ENCODE measurements at regions not wholly inside any gene's neighbourhood (a gene's known extent, or its start where the extent isn't known, plus 50 kb on each side); places are given as distances from the start of the nearest gene placed in this dataset.
"Not testable (repeated sequence)": the region's sequence is repeated elsewhere in the genome, so short reads cannot be mapped to it uniquely, and the experiment has no call there.

DNA sequence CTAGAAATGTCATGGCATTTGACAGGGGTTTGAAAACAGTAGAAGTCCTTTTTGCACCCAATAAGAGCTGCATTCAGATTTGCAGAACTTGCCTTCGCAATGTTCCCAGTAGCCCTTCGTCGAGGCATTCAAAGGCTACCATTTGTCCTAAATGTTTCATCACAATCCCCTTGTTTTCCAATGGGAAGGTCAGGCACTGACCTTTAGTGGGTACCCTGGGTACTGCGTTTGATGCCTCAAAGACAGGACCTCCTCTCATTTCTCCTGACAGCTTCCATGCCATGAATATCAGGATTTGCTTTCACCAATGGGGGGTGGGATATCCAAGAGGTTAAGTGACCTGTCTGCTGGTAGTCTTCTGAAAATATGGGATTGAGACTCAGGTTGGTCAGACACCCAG, 1063.1 kb downstream of the BCL11B start:
- ATAC-seq: no peak

DNA sequence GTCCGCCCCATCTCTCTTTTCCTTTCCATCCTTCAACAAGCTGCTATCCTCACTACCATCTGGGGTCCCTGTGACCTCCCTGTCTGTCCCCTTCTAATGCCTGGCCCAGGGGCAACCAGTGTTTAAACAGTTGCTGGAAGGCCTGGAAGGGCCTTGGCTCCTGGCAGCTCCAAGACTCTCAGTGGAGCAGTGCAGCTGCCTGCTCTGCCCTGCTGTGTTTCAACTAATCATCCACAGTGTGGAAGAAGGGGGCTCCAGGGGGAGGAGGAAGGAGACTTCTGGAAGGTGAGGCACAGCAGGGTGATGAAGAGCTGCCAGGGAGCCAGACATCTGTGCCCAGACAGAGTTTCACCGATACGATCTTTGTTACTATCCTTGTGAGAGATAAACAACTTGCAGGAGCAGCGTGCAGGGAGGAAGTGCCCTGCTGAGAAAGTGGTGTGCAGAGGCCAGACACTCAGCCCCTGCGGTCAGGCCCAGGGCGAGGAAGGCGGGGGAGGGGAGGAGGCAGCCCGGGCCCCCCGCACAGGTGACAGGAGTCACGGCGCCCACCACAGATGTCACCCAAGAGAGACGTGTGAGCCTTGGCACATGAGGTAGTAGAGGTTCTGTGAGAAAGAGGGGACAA, 1061.8 kb downstream of the BCL11B start:
- ATAC-seq: no peak

DNA sequence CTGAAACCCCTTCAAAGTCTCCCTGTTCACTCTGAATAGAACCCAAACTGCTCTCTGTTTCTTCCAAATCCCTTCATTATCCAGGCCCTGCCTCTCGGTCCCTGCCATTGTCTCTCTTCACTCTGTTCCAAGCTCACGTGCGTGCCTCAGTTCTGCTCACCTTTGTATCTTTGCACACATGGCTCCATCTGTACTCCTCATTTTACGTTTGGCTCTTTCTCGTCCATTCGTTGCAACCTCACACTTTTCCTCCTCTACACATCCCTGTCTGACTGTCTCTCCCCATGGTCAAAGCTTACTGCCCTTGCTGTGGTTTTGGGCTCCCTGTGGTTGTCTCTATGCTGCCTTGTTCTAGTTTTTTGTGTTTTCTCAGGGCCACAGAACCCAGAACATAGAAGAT, 1054.5 kb downstream of the BCL11B start:
- ATAC-seq: no peak

DNA sequence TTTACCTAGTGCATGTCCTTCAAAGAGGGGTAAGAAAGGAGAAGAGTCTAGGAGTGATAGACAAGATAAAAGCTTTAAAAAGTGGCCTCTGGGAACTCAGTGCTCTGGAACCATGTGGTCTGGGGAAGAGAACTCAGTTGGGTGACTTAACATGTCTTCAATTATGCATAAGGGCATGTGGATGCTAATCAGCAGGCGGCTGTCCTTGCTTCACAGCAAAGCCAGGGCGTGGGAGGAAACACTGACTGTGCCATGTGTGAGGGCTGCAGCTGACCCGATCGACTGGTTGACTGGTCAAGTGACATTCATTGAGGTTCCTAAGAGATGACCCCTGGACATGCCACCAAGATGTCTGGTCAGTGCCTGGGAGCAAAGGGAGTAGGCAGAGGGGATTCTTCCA, 1053.8 kb downstream of the BCL11B start:
- peak; percentile 15 for ATAC-seq

DNA sequence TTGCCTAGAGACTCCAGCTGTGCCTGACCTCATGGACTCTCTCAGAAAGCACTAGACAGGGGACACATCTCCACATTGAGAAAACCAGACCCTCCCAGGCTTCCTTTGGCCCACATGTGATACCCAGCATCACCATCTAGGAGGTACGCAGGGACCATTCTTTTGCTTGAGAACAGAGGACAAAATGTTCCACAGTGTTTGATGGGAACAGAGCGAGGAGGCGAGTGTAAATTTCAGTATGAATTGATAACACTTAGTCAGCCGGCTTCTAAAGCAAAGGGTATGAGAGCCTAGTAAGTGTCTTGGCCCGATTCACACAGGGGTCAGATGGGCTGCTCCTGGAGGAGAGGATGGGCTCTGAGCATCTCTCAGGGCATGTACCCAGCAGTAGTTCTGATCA, 1052.4 kb downstream of the BCL11B start:
- ATAC-seq: no peak

DNA sequence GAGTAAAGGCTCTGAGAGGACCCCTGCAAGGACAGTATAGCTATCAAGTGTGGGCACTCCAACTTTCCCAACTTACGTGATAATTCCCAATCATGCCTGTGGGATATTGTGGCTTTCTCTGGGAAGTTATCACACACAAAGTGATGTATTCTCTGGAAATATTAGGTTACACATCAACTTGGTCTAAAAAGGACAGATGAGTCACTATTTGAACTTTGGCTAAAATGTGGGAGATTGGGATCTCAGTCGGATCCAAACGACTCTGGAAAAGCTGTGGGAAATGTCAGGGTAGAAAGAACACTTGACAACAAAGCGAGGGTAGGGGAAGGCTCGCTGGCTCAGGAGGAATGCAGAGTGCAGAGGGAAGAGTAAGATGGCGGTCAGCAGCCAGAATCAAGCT, 1048.9 kb downstream of the BCL11B start:
- no peak for ATAC-seq

DNA sequence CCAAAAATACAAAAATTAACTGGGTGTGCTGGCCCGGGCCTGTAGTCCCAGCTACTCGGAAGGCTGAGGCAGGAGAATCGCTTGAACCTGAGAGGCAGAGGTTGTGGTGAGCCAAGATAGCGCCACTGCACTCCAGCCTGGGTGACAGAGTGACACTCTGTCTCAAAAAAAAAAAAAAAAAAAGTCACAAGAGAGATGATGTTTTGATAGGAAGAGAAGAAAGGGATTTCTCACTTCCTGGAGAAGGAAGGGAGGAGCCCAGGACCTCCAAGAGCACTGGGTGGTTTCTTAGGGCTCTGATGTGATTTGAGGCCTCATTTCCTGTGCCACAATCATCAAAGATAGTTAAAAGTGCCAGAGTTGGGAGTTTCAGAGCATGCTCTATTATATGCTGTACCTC, 1048.3 kb downstream of the BCL11B start:
- ATAC-seq: not testable (repeated sequence)

DNA sequence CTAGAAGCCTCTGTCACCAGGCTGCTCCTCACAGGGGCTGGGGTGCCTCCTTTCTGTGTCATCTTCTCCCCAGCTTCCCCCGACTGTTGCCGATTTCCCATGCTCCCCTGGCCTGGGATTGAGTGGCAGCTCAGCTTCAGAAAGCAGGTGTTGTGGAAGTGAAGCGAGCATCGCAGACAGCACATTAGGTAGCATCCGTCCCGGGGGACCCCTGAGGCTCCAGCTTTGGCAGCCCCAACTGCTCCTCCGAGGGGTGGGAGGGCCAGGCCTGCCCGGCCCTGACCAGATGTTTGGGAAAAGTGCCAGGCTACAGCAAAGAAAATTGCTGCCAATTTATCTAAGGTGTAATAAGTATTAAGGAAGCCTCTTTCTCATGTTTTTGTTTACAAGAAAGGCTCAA, 1045.6 kb downstream of the BCL11B start:
- no peak for ATAC-seq

DNA sequence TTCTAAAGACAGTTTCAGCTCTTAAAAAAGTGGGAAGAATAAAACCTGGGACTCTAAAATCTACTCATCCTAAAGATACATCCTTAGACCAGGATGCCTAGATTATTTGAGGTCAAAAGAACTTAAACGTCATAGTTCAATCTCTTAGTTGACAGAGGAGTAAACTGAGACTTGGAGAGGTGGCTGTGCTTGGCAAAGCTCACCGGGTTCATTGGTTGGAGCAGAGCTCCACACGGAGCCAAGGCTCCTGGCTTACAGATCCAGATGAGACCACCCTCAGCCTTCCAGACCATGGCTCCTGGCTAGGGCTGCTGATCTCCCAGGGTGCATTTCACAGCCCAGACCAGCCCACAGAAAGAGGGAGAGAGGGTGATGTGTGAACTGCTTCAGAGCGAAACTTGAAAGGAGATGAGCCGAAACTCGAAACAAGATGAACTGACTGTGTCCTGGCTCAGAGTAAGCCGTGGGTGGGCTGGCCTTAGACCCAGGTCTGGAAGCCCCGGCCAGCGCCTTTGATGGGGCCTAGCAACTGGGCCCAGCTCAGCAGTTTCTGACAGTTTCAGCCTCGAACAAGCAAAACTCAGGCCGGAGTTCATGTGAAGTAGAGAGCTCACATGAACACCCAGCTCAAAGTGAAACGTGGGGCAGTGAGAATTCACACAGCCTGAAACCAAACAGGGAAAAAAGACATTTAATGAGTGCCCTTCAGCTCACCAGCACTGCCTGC, 1044.8 kb downstream of the BCL11B start:
- ATAC-seq: no peak

DNA sequence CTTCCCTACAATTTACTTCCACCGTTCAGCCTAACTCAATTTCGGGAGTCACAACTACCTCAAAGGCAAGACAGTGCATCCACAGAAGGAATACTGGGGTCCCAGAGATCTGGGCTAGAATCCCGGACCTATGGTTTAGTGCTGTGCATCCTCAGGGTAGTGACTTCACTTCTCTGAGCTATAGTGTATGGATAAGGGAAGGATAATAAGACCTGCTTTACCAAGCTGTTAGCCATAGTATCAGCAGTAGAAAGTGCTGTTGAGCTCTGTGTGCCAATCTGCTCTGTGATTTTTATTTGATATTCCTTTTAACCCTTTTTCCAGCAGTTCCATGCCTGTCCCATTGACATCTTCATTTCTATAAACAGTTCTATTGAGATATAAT, 1044.3 kb downstream of the BCL11B start:
- no peak for ATAC-seq

DNA sequence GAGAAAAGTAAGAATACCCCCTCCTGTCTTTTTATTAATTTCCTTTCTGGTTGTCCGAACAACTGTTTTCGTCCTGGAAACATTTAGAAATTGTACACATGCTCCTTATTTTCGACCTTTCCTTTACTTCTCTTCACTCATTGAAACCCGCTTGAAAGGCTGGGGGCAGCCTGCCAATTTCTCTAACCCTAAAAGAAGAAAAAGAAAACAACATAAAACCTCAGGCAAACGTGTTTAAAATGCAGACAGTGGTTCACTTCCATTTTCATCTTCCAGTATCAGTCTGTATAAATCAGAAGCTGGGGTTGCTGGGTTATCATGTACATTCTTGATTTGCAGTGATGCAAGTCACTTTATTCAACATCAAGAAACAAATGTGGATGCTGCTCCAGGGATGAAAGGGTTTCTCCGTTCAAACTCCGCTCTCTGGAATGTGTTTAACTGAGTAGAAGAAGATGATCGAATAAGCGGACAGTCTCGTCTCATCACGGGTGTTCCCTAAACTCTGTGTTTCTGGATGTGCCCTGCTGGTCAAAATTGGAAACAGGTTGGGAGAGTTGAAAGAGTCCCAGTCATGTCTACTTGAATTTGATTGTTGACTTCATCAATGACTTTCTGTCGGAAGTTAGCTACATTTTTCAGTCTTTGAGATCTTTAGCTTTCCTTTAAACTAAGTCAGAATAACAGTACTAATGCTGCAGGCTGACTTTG, 1042.2 kb downstream of the BCL11B start:
- ATAC-seq: no peak

DNA sequence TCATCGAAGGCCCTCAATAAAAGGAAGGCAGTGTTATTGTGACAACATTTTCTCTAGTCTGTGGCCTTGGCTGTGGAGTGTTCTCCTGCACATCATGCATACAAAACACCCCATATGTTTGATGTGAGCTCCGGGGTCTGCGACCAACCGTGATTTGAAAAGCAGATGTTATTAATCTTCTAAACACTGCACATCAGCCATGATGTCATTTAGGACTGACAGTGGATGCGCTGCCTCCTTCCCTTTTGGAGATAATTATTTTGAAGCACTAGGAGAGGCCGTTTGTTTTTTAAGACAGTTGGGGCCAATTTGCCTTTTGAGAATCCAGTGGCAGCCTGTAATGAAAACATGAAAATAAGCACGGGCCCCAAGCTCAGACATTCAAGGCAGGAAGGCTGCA, 1041.6 kb downstream of the BCL11B start:
- ATAC-seq: no peak

DNA sequence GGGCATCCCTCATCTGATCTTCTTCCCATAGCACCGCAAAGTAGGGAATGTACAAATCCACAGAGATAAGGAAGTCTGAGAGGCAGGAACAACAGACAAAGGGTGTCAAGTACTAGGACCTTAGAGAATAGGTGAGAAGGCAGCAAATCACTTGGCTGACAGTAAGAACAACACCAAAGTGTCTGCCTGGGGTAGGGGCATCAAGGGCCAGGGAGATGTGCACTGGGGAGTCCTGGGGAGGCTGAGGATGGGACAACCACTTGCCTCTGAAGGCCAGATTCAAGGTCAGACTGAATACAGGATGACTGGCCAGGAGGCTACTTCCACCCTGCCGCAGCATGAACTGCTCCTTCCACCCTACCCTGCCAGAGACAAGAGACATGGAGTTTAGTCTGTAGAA, 1040.8 kb downstream of the BCL11B start:
- ATAC-seq: no peak

DNA sequence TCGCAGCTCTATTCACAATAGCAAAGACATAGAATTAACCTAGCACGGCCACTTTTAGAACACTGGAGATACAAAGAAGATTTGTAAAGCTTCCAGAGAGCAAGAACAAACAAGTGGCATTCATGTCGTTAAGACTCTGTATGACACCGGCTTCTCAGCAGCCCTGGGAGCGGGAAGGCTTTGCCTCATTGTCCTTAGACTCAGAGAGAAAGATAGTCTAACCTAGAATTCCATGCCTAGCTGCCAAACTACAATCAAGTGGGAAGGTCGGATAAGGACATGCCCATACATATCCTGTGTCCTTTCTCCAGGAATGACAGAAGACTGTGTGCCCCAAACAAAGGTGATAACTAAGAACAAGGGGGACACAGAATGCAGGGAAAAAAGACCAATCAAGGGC, 1038.3 kb downstream of the BCL11B start:
- ATAC-seq: peak; percentile 46

DNA sequence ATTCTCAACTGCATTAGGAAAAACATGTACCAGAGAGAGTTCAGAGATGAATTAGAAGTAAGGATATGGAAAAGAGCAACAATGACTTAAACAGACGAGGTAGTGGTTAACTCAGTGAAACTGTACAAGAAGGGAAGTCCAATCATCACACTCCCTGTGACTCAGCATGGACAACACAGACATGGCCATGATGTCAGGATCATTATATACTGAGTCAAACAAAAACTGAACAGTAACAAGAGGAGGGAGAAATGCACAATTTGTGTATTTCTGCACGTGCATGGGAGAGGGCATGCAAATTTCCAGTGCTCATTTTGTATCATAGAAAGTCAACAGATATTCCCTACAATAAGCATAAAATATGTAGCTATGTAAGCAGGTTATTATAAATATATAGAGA, 1037.8 kb downstream of the BCL11B start:
- peak; percentile 83 for ATAC-seq

DNA sequence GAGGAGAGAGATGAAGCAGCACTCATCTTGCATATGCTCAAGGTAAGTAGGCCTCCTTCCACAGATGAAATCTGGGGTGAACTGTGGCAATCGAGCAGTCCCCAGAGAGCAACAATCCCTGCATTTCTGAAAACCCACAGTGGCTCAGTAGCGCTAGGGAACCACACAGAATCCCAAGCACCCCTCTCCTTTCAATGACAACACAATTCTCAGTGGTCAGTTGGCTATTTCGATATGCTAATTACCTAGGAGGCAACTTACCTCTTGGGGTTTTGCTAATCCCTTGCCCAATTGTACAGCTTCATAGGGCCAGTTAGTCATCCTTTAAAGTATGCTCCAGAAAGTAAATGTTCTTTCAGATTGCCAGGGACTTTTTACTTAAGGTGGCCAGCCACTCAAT, 1035.7 kb downstream of the BCL11B start:
- ATAC-seq: no peak

DNA sequence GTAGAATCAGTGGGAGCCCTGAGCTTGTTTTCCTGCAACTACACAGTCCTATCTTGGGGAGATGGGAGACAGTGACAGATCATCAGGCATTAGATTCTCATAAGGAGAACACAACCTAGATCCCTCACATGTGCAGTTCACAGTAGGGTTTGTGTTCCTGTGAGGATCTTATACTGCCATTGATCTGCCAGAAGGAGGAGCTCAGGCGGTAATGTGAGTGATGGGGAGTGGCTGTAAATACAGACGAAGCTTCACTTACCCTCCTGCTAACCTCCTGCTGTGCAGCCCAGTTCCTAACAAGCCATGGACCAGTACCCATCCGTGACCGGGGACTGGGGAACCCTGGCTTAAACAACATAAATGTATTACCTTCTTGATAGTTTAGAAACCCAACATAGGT, 1034.1 kb downstream of the BCL11B start:
- ATAC-seq: no peak

DNA sequence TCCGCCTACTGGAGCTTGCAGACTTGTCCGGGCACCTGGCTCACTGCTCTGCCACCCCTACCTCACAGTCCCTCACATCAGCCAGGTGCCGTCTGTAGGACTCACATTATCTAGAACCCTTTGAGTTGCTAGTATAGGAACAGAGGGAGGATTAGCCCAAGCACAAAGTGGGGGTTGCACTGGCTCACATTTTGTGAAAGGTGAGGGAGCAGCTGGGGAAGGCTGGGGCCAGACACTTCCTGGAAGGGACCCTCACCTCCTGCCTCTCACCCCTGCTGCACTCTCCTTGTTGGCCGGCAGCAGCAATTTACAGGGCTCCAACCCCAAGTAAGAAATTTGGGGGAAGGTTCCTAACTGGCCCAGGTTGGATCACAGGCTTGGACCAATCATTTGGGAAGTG, 1031.6 kb downstream of the BCL11B start:
- no peak for ATAC-seq

DNA sequence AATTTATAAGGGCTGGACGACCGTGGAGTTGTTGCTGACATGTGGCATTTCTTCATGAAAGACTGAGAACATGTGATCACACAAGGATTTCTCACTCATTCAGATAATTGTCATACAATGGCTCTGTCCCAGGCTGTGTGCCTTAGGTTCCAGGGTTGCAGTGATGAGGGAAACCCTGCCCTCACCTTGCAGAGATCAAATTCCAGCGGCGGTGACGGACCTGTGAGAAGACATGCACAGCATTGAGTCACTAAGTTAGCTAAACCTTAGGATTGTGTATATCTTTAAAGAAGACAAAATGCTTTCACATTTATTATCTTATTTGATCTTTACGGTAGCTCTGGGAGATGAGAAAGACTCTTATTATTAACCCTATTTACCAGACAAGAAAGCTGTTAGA, 1029.1 kb downstream of the BCL11B start:
- no peak for ATAC-seq

DNA sequence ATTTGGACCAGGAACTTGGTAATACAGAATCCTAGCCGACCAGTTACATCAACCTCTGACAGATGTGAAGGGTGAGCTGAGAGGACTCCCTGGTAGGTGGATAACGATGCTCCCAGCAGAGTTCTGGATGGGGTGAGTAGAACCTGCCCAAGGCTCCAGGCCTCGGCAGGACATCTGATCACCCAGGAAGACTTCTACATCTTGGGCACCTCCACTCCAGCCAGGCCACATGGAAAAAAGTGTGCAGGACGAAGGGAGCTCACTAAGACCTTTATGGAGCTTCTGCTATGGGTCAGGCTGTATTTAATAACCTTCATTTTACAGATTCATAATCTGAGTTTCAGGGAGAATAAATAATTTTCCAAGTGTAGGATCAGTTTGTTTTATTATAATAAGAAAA, 1028.7 kb downstream of the BCL11B start:
- no peak for ATAC-seq

DNA sequence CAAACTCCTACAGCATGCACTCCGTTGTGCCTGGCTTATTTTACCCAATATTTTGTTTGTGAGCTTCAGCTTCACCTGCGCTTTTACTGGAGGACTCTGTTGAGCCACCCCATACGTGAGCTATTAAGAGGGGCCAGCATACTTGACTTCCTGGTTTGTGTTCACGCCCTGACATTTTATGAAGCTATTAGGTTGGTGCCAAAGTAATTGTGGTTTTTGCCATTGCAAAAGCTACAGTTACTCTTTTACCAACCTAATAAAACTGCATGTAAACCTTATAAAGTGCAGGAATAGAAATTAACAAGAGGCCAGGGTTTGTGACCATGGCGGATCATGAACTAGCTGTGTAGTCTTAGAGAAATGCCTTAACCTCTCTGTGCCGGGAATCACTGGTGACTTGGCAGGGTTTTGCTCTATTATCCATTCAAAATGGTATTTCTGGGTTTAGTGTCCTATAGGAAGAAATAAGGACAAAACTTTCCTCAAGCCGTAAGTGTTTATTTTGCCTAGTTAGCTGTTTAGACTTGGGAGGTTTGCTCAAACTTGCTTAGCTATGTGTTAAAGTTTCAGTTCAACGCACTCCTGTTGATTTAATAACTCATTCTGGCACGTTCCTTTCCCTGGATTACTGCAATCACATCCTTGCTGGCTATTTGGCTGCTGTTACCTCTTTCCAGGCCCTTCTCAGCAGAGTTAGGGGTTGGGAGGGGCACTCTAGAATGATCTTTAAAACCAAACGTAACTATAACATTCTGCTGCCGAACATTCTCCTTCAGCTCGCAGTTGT, 1027.6 kb downstream of the BCL11B start:
- peak; percentile 52 for ATAC-seq

DNA sequence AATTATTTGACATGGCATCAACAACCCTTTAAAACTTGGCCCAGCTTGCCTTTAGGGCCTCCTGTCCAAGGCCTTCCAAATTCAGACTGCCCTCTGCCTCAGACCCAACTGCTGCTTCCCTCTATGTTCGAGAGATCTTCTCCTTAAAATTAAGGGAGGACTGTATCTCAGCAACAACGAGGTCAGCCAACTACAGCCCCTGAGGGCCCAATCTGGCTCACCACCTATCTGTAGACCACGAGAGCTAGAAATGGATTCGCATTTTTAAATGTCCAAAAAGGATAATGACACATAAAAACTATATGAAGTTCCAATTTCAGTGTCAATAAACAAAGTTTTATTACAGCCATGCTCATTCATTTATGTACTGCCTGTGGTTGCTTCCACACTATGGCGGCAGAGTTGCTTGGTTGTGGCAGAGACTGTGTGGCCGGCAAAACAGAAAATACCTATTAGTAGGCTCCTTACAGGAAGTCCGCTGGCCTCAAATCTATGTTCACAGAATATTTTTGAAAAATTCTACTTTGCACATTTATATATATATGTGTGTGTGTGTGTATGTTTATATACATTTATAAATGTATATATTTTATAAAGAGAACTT, 1026.9 kb downstream of the BCL11B start:
- no peak for ATAC-seq

DNA sequence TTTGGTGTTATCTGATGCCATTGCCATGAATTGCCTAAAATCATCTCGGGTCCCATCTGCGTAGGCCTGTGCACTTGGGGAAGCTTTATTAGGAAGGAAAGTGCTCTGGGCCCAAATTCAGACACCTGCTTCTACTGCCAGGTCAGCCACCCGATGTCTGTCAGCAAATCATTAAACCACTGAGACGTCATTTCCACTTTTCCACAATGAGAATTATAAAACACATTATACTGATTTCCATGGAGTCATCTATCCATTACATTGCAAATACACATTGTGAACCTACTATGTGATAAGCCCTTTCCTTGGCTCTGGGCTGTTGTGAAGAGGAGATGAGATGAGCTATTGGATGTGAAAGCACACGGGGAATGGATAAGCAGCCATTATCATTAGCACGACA, 1022.9 kb downstream of the BCL11B start:
- ATAC-seq: no peak
